ENCODE measurements at regions not wholly inside any gene's neighbourhood (a gene's known extent, or its start where the extent isn't known, plus 50 kb on each side); places are given as distances from the start of the nearest gene placed in this dataset.

GRCh38 chr21:35428001-35428320 lies 378.9 kb upstream of the RUNX1 start:
- no peak for TF ChIP-seq RAD21 (CRISPR knock-in tag; IDR thresholded peaks at IDR 0.05)
- TF ChIP-seq SUZ12 (IDR thresholded peaks at IDR 0.05; ENCODE audit: low read depth, low read length), result no peak
- no peak for TF ChIP-seq CTCF (CRISPR knock-in tag; IDR thresholded peaks at IDR 0.05)
- TF ChIP-seq NFE2 (CRISPR knock-in tag; IDR thresholded peaks at IDR 0.05), result no peak
- no peak for TF ChIP-seq HIC2 (CRISPR knock-in tag; IDR thresholded peaks at IDR 0.05; ENCODE audit: low read depth)
- no peak for TF ChIP-seq U2AF2 (IDR thresholded peaks at IDR 0.05; ENCODE audit: low read depth, low read length)
- TF ChIP-seq TBP (CRISPR knock-in tag; IDR thresholded peaks at IDR 0.05), result no peak
- TF ChIP-seq ZNF562 (CRISPR knock-in tag; IDR thresholded peaks at IDR 0.05; ENCODE audit: borderline replicate concordance), result no peak
- TF ChIP-seq TSC22D2 (CRISPR knock-in tag; IDR thresholded peaks at IDR 0.05; ENCODE audit: borderline replicate concordance), result no peak
- TF ChIP-seq ETS1 (CRISPR knock-in tag; IDR thresholded peaks at IDR 0.05), result no peak
- TF ChIP-seq TCF7L2 (IDR thresholded peaks at IDR 0.05; ENCODE audit: low read depth, low read length), result no peak
- no peak for TF ChIP-seq WIZ (CRISPR knock-in tag; IDR thresholded peaks at IDR 0.05)
- no peak for TF ChIP-seq TBX2 (CRISPR knock-in tag; IDR thresholded peaks at IDR 0.05; ENCODE audit: borderline replicate concordance)
- no peak for TF ChIP-seq USF2 (IDR thresholded peaks at IDR 0.05; ENCODE audit: low read depth, low read length)
- no peak for TF ChIP-seq USF2 (CRISPR knock-in tag; IDR thresholded peaks at IDR 0.05; ENCODE audit: borderline replicate concordance)

Data from HepG2 (cell line).